Germinal center (tissue), 1 donor: ENCODE measurements at regions not wholly inside any gene's neighbourhood (a gene's known extent, or its start where the extent isn't known, plus 50 kb on each side); places are given as distances from the start of the nearest gene placed in this dataset.
"Not testable (repeated sequence)": the region's sequence is repeated elsewhere in the genome, so short reads cannot be mapped to it uniquely, and the experiment has no call there.

Experiments used
- DNase-seq: peaks from one replicate; pipeline ENCODE4 v3.0.0; 2012; ENCODE audit warnings: mixed read lengths, low spot score

- DNase-seq: no peak
Measured at GRCh38 chr2:17061028-17061427, 395.4 kb upstream of the CYRIA start.

DNA sequence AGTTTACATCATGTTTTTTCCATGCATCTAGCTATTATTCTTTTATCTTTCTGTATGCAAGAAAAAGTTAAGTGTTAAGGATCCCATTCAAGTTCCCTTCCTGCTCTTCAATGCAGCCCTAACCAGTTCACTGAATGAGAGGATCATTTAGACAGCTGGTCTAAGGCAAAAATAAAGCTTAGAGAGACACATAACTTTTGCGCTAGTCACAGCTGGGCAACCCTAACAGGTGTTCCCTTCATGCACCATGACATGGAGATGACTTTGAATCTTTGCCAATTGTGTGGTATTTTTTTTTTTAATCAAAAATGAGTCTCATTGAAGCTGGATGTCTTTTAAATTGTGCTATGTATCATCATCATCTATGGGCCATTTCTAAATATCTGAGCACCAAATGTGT, 393.8 kb upstream of the CYRIA start:
- no peak for DNase-seq

- DNase-seq: no peak
Measured at GRCh38 chr2:17058772-17059402, 393.3 kb upstream of the CYRIA start.

DNA sequence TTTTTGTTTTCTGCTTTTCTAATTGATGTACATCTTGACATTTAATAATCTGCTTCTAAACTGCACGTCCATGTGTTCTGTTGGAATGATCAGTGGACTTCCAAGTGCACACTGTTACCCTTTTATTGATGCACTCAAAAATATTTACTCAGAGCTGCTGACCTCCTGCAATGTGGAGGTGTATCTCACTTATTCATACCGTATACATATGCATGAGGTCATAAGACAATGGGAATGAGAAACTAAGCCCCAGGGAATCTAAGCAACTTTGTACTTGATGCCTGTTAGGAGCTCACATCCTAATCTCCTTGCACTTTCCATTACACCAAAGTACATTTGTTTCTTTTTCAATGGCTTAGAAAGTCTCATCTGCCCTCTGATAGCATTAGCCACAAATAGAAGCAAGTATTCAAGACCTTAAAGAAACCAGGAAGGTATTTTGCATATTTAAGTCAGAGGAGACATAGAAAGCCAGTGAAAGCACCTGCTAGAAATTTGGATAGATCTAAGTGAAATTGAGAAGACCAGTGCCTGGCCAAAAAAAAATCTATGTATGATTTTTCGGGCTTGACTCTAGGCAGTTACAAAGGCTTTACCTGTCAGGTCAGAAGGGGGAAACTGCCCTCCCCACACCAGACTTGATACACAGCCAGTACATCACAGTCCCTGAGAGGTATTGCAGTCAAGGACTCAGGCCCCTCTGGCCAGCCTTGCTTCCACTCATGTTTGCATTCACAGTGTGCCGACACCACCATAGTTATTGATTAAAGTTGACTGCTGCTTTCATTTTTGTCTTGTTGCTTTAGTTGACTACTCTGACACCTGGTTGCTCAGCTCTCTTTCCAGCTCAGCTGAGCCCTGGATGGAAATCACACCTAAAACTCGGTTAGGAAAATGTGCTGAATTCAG, 391.7 kb upstream of the CYRIA start:
- DNase-seq: no peak

DNA sequence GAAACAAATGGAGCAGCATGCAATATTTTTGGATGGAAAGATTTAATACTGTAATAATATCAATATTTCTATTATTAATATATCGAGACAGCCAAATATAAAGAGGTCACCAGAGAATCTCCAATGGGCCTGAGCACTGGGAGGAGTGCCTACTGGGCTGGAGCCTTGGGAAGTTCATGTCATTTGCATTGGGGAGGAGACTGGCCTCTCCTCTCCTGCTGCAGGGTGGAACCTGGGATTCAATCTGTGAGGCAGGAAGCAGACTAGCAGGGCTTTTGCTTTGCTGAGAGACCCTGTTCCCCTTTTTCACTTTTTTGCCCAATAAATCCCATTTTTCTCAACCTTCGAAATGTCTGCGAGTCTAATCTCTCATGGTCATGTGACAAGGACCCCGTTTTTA, 390.6 kb upstream of the CYRIA start:
- DNase-seq: no peak

GRCh38 chr2:17052001-17052400, 386.4 kb upstream of the CYRIA start:
- no peak for DNase-seq

GRCh38 chr2:17051538-17051937, 385.9 kb upstream of the CYRIA start:
- no peak for DNase-seq

GRCh38 chr2:17043173-17043572, 377.5 kb upstream of the CYRIA start:
- no peak for DNase-seq

DNA sequence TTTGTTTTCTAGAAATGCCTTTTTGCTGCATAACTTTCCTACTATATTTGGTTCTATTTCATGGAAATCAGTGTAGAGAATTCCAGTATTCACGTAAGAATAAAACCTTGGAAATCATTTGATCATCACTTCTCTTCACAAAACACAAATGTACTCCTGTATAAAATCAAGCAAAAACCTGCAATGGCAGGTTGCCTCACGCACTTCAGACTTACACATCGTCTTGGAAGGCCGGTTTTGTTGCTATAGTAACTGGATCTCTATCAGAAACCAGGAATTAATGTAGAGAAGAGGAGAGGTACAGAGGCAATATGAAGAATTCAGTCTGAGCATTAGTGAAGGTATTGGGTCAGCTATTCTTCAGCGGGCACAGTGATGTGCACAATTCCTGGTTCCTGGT, 370.7 kb upstream of the CYRIA start:
- DNase-seq: no peak

DNA sequence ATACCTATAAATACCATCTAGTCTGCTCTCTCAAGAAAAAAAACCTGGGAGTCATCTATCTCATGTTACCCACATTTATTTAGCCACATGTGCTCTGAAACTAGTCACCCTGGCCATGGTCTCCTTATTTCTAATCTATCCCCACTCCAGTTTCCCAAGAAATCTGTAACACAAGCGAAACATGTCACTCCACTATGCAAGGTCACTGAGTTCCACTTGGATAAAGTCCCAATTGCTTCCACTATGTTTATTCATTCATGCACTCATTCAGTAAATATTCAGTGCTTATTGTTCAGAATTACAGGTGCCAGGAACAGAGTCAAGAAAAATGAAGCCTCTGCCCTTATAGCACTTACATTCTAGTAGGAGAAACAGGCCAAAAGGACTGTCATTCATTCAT, 369.4 kb upstream of the CYRIA start:
- no peak for DNase-seq

DNA sequence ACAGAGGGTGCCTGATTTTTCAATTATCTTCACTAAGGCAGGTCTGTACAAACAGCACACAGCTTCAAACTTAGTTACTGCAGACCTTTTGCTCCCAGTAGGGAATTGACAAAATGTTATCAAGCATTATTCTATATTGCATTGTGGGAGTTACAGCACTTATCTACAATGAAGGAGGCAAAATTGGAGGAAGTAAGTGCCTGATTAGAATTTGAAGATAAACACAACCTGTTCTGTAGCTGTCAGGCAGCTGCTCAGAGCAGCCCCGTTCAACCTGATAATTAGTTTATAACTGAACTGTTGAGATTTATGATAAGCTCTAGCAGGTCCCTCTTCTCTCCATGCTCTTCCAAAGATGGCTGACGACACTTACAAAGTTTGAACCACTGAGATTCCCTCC, 364.4 kb upstream of the CYRIA start:
- DNase-seq: no peak

DNA sequence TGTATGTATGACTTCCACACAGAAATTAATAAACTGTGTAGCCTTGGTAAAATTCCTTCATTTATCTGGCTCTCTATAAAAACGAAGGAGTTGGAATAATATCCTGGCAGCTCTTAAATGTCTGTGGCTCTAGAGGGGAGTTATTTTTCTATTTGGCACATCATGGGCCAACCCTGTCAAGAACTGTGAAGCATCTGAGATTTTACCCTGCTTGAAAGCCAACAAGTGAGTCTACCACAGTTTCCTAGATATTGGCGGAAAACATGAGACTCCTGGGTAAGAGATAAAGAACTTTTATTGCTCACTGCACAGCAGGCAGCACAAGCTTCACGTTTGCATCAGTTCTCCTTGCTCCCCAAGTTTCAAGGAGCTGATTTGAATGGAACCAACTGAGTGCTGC, 346.7 kb upstream of the CYRIA start:
- DNase-seq: no peak

GRCh38 chr2:17010104-17010503, 344.5 kb upstream of the CYRIA start:
- no peak for DNase-seq

DNA sequence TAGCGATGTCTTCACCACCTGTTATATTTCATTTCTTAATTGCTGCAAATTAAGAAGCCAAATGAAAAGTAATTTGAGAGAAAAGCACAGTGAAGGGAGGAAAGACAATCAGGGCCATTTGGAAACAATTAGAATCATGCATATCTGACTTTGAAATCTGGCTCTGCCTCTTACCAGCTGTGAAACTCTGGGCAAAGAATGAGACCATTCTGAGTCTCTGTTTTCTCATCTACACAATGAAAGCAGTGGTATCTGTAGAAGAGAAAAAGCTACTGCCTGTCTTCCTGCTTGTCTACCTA, 334.5 kb upstream of the CYRIA start:
- DNase-seq: no peak

DNA sequence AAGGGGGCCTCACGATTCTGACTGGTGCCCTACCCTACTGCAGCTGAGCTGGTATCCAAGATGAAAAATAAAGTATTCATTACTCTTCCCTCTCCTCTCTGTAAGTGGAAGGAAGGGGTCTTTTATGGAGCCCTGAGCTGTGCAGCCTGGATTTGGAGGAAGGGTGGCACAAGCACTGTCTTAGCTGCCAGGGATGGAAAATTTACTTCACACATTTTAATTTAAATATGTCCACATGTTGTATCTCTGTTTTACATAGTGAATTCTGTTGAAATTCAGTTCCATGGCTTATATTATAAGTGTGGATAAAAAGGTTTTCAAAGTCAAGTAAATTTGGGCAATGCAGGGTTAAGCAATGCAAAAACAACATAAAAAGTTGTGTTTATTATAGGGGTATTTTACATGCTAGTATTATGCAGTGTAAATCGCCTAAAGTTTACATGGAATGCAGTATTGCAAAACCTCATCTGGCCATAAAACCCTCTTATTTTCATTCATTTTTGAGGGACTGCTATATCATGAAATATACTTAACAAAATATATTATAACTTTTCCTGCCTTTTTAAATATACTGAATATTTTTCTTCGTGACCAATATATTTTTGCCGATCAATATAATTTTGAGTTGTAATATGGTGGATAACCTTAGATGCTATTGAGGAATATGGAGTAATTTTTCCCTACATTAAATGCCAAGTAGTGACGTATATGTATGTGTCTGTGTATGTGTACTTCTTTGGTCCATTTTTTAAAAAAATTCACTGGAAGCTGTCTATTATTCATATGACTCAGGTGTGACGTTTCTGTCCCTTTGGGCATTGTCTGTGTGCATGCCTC, 333.9 kb upstream of the CYRIA start:
- DNase-seq: no peak

DNA sequence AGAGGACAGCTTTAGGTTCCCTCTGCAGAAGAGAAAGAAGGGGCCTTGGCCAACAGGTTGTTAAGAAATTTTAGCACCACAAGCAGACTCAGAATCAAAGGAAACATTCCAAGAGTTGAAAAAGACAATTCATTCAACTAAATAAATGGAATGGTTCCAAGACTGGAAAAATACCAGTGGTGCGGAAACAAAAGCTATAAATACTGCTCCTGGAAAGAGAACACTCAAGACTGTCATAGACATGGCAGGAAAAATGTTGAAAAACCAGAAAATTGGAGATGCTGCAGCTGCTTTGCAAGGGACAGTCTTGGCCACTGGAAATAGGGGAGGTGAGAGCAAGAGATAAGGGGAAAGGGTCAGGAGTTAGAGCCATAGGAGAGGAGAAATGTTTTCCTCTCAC, 312.7 kb upstream of the CYRIA start:
- DNase-seq: no peak

DNA sequence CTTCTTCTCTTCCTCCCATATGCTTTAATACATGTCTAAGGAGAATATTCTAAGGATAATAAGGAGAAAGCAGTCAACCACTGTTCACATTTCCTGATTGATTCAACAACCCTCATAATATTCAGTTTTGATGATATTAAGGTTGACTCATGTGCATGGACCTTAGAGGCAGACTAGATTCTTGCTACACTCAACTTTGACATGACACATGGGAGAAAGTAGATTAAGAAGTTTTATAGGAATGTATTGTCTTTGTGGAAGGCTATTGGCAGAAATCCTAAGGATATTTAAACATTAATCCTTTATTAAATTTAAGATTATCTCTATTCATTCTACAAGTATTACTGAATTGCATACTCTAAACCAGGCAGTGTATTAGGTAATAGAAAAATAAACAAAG, 309.1 kb upstream of the CYRIA start:
- DNase-seq: no peak

GRCh38 chr2:16973586-16974286, 308.1 kb upstream of the CYRIA start:
- DNase-seq: no peak

DNA sequence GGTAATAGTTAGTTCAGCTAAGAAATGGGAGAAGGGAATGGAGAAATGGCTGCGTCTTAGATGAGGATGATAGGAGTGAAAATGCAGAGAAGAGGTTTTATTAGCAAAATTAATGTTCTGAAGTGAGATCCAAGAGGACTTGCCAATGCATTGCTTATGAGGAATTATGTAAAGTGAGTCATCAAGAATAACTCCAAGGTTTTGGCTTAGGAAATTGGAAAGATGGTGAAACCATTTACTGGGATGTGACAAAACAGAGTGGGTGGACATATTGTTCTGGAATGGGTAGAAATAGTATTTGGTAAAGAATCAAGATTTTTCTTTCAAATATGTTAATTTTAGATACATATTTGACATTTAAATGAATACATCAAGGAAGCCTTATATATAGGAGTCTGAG, 306.6 kb upstream of the CYRIA start:
- no peak for DNase-seq

GRCh38 chr2:16971722-16972234, 306.1 kb upstream of the CYRIA start:
- DNase-seq: no peak

- not testable (repeated sequence) for DNase-seq
Measured at GRCh38 chr2:16970948-16971347, 305.3 kb upstream of the CYRIA start.

- DNase-seq: no peak
Measured at GRCh38 chr2:16962505-16962904, 296.9 kb upstream of the CYRIA start.
